ENCODE measurements at regions not wholly inside any gene's neighbourhood (a gene's known extent, or its start where the extent isn't known, plus 50 kb on each side); places are given as distances from the start of the nearest gene placed in this dataset.

GRCh38 chr5:97338729-97339128 lies 155.7 kb upstream of the RIOK2 start:
- no peak for DNase-seq (ENCODE audit: extremely low spot score)
- TF ChIP-seq LEF1 (IDR thresholded peaks at IDR 0.05; ENCODE audit: borderline replicate concordance) (no peak), ELF4 (IDR thresholded peaks at IDR 0.05) (no peak), L3MBTL2 (conservative IDR thresholded peaks at IDR 0.05) (no peak), FOXK2 (IDR thresholded peaks at IDR 0.05) (no peak)
- TF ChIP-seq, protein P1, sequence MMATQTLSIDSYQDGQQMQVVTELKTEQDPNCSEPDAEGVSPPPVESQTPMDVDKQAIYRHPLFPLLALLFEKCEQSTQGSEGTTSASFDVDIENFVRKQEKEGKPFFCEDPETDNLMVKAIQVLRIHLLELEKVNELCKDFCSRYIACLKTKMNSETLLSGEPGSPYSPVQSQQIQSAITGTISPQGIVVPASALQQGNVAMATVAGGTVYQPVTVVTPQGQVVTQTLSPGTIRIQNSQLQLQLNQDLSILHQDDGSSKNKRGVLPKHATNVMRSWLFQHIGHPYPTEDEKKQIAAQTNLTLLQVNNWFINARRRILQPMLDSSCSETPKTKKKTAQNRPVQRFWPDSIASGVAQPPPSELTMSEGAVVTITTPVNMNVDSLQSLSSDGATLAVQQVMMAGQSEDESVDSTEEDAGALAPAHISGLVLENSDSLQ (IDR thresholded peaks at IDR 0.05) = no peak
- CTCF ChIA-PET = no interaction called here
- POLR2A ChIA-PET = no interaction called here

- no peak for TF ChIP-seq ELF4 (IDR thresholded peaks at IDR 0.05)
- TF ChIP-seq FOXM1 (IDR thresholded peaks at IDR 0.05; ENCODE audit: borderline replicate concordance) = no peak
- TF ChIP-seq FOXK2 (IDR thresholded peaks at IDR 0.05) = no peak
- TF ChIP-seq CTBP1 (IDR thresholded peaks at IDR 0.05; ENCODE audit: borderline replicate concordance) = no peak
- no peak for TF ChIP-seq NFRKB (IDR thresholded peaks at IDR 0.05)
- TF ChIP-seq ZNF384 (IDR thresholded peaks at IDR 0.05) = no peak
- no peak for TF ChIP-seq L3MBTL2 (conservative IDR thresholded peaks at IDR 0.05)
- no peak for TF ChIP-seq BHLHE40 (IDR thresholded peaks at IDR 0.05; ENCODE audit: borderline replicate concordance)
- TF ChIP-seq TARDBP (IDR thresholded peaks at IDR 0.05) = no peak
- no peak for TF ChIP-seq SP1 (IDR thresholded peaks at IDR 0.05)
- TF ChIP-seq LEF1 (IDR thresholded peaks at IDR 0.05; ENCODE audit: borderline replicate concordance) = no peak
- TF ChIP-seq, protein P1 (IDR thresholded peaks at IDR 0.05) = no peak
- TF ChIP-seq FOXA1 (IDR thresholded peaks at IDR 0.05) = no peak
- no peak for TF ChIP-seq ARNT (IDR thresholded peaks at IDR 0.05)
- TF ChIP-seq HDGF (IDR thresholded peaks at IDR 0.05; ENCODE audit: borderline replicate concordance) = no peak
- TF ChIP-seq SUZ12 (IDR thresholded peaks at IDR 0.05) = no peak
- POLR2A ChIA-PET = no interaction called here
- CTCF ChIA-PET = no interaction called here
- DNase-seq (ENCODE audit: extremely low spot score) = no peak
Observed at GRCh38 chr5:97355775-97356174, 172.7 kb upstream of the RIOK2 start.

- ChIA-PET POLR2A (no interaction called here), CTCF (interaction anchor here (0.6 kb wide), 1 partner anchor 768 kb away, joined by 3 read pairs; no protein-coding TSS in a partner anchor)
- DNase-seq (ENCODE audit: extremely low spot score) = no peak
Observed at GRCh38 chr5:97363577-97363976, 180.5 kb upstream of the RIOK2 start.

DNA sequence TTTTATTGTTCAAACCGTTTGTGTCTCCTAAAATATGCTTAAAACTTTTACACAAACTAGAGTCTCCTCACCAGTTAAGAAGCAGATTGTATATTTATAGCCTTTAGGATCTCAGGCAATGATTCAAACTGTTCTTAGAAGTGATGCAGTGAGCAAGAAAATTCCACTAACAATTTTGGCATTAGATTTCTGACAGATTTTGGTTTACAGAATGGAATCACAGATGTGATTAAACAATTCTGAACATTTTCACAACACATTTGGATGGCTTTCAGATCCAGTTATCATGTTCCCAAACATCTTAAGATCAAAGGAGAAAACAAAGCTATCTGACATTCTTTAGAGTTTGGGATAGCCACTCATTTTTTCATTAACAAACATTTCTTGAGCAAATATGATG lies 181.7 kb upstream of the RIOK2 start:
- ChIA-PET CTCF (no interaction called here), POLR2A (no interaction called here)
- no peak for DNase-seq (ENCODE audit: extremely low spot score)
- TF ChIP-seq L3MBTL2 (conservative IDR thresholded peaks at IDR 0.05) = no peak
- no peak for TF ChIP-seq NFRKB (IDR thresholded peaks at IDR 0.05)
- TF ChIP-seq, protein P1 (IDR thresholded peaks at IDR 0.05) = no peak
- no peak for TF ChIP-seq HDGF (IDR thresholded peaks at IDR 0.05; ENCODE audit: borderline replicate concordance)
- TF ChIP-seq FOXA1 (IDR thresholded peaks at IDR 0.05) = no peak
- TF ChIP-seq SUZ12 (IDR thresholded peaks at IDR 0.05) = no peak
- no peak for TF ChIP-seq BHLHE40 (IDR thresholded peaks at IDR 0.05; ENCODE audit: borderline replicate concordance)
- no peak for TF ChIP-seq FOXK2 (IDR thresholded peaks at IDR 0.05)
- no peak for TF ChIP-seq ARNT (IDR thresholded peaks at IDR 0.05)
- no peak for TF ChIP-seq CTBP1 (IDR thresholded peaks at IDR 0.05; ENCODE audit: borderline replicate concordance)
- TF ChIP-seq ZNF384 (IDR thresholded peaks at IDR 0.05) = no peak
- TF ChIP-seq SP1 (IDR thresholded peaks at IDR 0.05) = no peak
- no peak for TF ChIP-seq LEF1 (IDR thresholded peaks at IDR 0.05; ENCODE audit: borderline replicate concordance)
- no peak for TF ChIP-seq ELF4 (IDR thresholded peaks at IDR 0.05)

More at GRCh38 chr5:97363577-97363976, 180.5 kb upstream of the RIOK2 start:
- no peak for TF ChIP-seq CTBP1 (IDR thresholded peaks at IDR 0.05; ENCODE audit: borderline replicate concordance)
- no peak for TF ChIP-seq TARDBP (IDR thresholded peaks at IDR 0.05)
- TF ChIP-seq ELF4 (IDR thresholded peaks at IDR 0.05) = no peak
- no peak for TF ChIP-seq FOXK2 (IDR thresholded peaks at IDR 0.05)
- TF ChIP-seq, protein P1 (IDR thresholded peaks at IDR 0.05) = no peak
- TF ChIP-seq NFRKB (IDR thresholded peaks at IDR 0.05) = no peak
- TF ChIP-seq SP1 (IDR thresholded peaks at IDR 0.05) = no peak
- TF ChIP-seq FOXM1 (IDR thresholded peaks at IDR 0.05; ENCODE audit: borderline replicate concordance) = no peak
- no peak for TF ChIP-seq LEF1 (IDR thresholded peaks at IDR 0.05; ENCODE audit: borderline replicate concordance)
- no peak for TF ChIP-seq BHLHE40 (IDR thresholded peaks at IDR 0.05; ENCODE audit: borderline replicate concordance)
- no peak for TF ChIP-seq L3MBTL2 (conservative IDR thresholded peaks at IDR 0.05)
- TF ChIP-seq ZNF384 (IDR thresholded peaks at IDR 0.05) = no peak
- TF ChIP-seq FOXA1 (IDR thresholded peaks at IDR 0.05) = no peak
- no peak for TF ChIP-seq ARNT (IDR thresholded peaks at IDR 0.05)
- no peak for TF ChIP-seq HDGF (IDR thresholded peaks at IDR 0.05; ENCODE audit: borderline replicate concordance)
- TF ChIP-seq SUZ12 (IDR thresholded peaks at IDR 0.05) = no peak

GRCh38 chr5:97365163-97365845 lies 182.3 kb upstream of the RIOK2 start:
- ChIA-PET POLR2A (no interaction called here), CTCF (no interaction called here)
- TF ChIP-seq BHLHE40 (IDR thresholded peaks at IDR 0.05; ENCODE audit: borderline replicate concordance) (no peak), SUZ12 (IDR thresholded peaks at IDR 0.05) (no peak), ZNF384 (IDR thresholded peaks at IDR 0.05) (no peak), ELF4 (IDR thresholded peaks at IDR 0.05) (no peak), FOXK2 (IDR thresholded peaks at IDR 0.05) (no peak), LEF1 (IDR thresholded peaks at IDR 0.05; ENCODE audit: borderline replicate concordance) (no peak), CTBP1 (IDR thresholded peaks at IDR 0.05; ENCODE audit: borderline replicate concordance) (no peak), NFRKB (IDR thresholded peaks at IDR 0.05) (no peak), L3MBTL2 (conservative IDR thresholded peaks at IDR 0.05) (no peak), SP1 (IDR thresholded peaks at IDR 0.05) (no peak), HDGF (IDR thresholded peaks at IDR 0.05; ENCODE audit: borderline replicate concordance) (no peak), TARDBP (IDR thresholded peaks at IDR 0.05) (no peak)
- TF ChIP-seq, protein P1 (IDR thresholded peaks at IDR 0.05) = no peak
- DNase-seq (ENCODE audit: extremely low spot score) = no peak
